ENCODE measurements at regions not wholly inside any gene's neighbourhood (a gene's known extent, or its start where the extent isn't known, plus 50 kb on each side); places are given as distances from the start of the nearest gene placed in this dataset.

GRCh38 chr18:78165525-78165924 lies 814.1 kb upstream of the SALL3 start:
- no peak for DNase-seq

GRCh38 chr18:78168526-78168925 lies 811.1 kb upstream of the SALL3 start:
- DNase-seq = no peak

- no peak for DNase-seq
Observed at GRCh38 chr18:78169174-78169864, 810.3 kb upstream of the SALL3 start.

GRCh38 chr18:78171954-78172353 lies 807.7 kb upstream of the SALL3 start:
- no peak for DNase-seq

GRCh38 chr18:78174737-78175136 lies 804.9 kb upstream of the SALL3 start:
- no peak for DNase-seq

- DNase-seq = no peak
Observed at GRCh38 chr18:78178812-78179211, 800.8 kb upstream of the SALL3 start.

GRCh38 chr18:78180741-78181140 lies 798.9 kb upstream of the SALL3 start:
- DNase-seq = no peak

GRCh38 chr18:78183815-78184214 lies 795.8 kb upstream of the SALL3 start:
- DNase-seq = no peak

- DNase-seq = no peak
Observed at GRCh38 chr18:78191276-78191675, 788.3 kb upstream of the SALL3 start.

- peak; percentile 8 for DNase-seq
Observed at GRCh38 chr18:78192054-78192453, 787.6 kb upstream of the SALL3 start.

- no peak for DNase-seq
Observed at GRCh38 chr18:78196280-78196679, 783.3 kb upstream of the SALL3 start.

- DNase-seq = no peak
Observed at GRCh38 chr18:78199002-78199401, 780.6 kb upstream of the SALL3 start.

GRCh38 chr18:78199611-78200010 lies 780.0 kb upstream of the SALL3 start:
- no peak for DNase-seq

- DNase-seq = no peak
Observed at GRCh38 chr18:78207942-78208341, 771.7 kb upstream of the SALL3 start.

- DNase-seq = no peak
Observed at GRCh38 chr18:78208461-78208860, 771.2 kb upstream of the SALL3 start.

- no peak for DNase-seq
Observed at GRCh38 chr18:78213361-78213994, 766.1 kb upstream of the SALL3 start.

- DNase-seq = no peak
Observed at GRCh38 chr18:78221496-78221895, 758.1 kb upstream of the SALL3 start.

- DNase-seq = no peak
Observed at GRCh38 chr18:78228974-78229373, 750.6 kb upstream of the SALL3 start.

- DNase-seq = no peak
Observed at GRCh38 chr18:78230911-78231310, 748.7 kb upstream of the SALL3 start.

- no peak for DNase-seq
Observed at GRCh38 chr18:78232196-78232595, 747.4 kb upstream of the SALL3 start.

- no peak for DNase-seq
Observed at GRCh38 chr18:78237864-78238263, 741.8 kb upstream of the SALL3 start.

GRCh38 chr18:78238404-78239089 lies 741.1 kb upstream of the SALL3 start:
- DNase-seq = no peak

GRCh38 chr18:78239090-78239457 lies 740.5 kb upstream of the SALL3 start:
- DNase-seq = no peak

GRCh38 chr18:78240101-78240500 lies 739.5 kb upstream of the SALL3 start:
- no peak for DNase-seq
